ENCODE measurements at regions not wholly inside any gene's neighbourhood (a gene's known extent, or its start where the extent isn't known, plus 50 kb on each side); places are given as distances from the start of the nearest gene placed in this dataset.

- TF ChIP-seq CTCF (IDR thresholded peaks at IDR 0.05) (no peak), POLR2A (IDR thresholded peaks at IDR 0.05) (no peak)
Measured at GRCh38 chr7:54153462-54153861, 388.7 kb upstream of the VSTM2A start.
